ENCODE measurements at regions not wholly inside any gene's neighbourhood (a gene's known extent, or its start where the extent isn't known, plus 50 kb on each side); places are given as distances from the start of the nearest gene placed in this dataset.

GRCh38 chr10:130341356-130341755 is 205.2 kb downstream of the GLRX3 start:
- TF ChIP-seq RFX5 (IDR thresholded peaks at IDR 0.05) (no peak), NPAS2 (CRISPR knock-in tag; IDR thresholded peaks at IDR 0.05; ENCODE audit: borderline replicate concordance) (no peak), JUNB (IDR thresholded peaks at IDR 0.05) (no peak), CTCF (IDR thresholded peaks at IDR 0.05) (no peak), POLR2A (IDR thresholded peaks at IDR 0.05; ENCODE audit: low read length) (no peak), E2F6 (IDR thresholded peaks at IDR 0.05; ENCODE audit: borderline replicate concordance, low read depth) (no peak), CEBPB (IDR thresholded peaks at IDR 0.05) (no peak), CHD2 (IDR thresholded peaks at IDR 0.05; ENCODE audit: low read length, partially characterized antibody) (no peak), RAD21 (conservative IDR thresholded peaks at IDR 0.05 in 1 of 2, IDR thresholded peaks at IDR 0.05 in 1 of 2) (no peak), CHD4 (IDR thresholded peaks at IDR 0.05; ENCODE audit: borderline replicate concordance) (no peak), PBX3 (IDR thresholded peaks at IDR 0.05) (no peak)

Measured in A549 (cell line).